ENCODE measurements at regions not wholly inside any gene's neighbourhood (a gene's known extent, or its start where the extent isn't known, plus 50 kb on each side); places are given as distances from the start of the nearest gene placed in this dataset.

GRCh38 chr1:5744341-5744740 is 247.9 kb downstream of the NPHP4 start:
- H3K27me3 Mint-ChIP-seq: peaks cover 15 to 19% of the 10 kb centered on the region in 2 donors

GRCh38 chr1:5743435-5744095 is 248.7 kb downstream of the NPHP4 start:
- Mint-ChIP-seq H3K4me1 (peaks cover 11 to 24% (median 15%) of the 10 kb centered on the region in 3 donors), H3K9me3 (no peaks in the 10 kb centered on the region)
- POLR2A ChIA-PET: no interaction called here

More at GRCh38 chr1:5744341-5744740, 247.9 kb downstream of the NPHP4 start:
- H3K9me3 ChIP-seq (ENCODE audit: low read length): no peaks in the 10 kb centered on the region
- peak in 1 of 5 donors; percentile 11 for DNase-seq
- Mint-ChIP-seq H3K4me3 (no peak overlapping the region), H3K9me3 (no peaks in the 10 kb centered on the region), H3K36me3 (no peaks in the 10 kb centered on the region), H3K4me1 (peaks cover 11 to 22% (median 14%) of the 10 kb centered on the region in 3 donors), H3K27ac (peak overlapping the region in 1 of 8 donors; percentile 2)
- no peaks in the 10 kb centered on the region for H3K27me3 ChIP-seq (ENCODE audit: insufficient read depth, low read length, poor library complexity, severe bottlenecking)
- no peaks in the 10 kb centered on the region for H3K36me3 ChIP-seq (ENCODE audit: insufficient read depth, low read length)
- no peak overlapping the region for H3K27ac ChIP-seq (ENCODE audit: low read depth, low read length)
- ChIA-PET CTCF (interaction anchor here (0.6 to 5.1 kb wide), 4 partner anchors 77 to 582 kb away, joined by 3 to 53 read pairs (median 25); no protein-coding TSS in a partner anchor), POLR2A (no interaction called here)
- no peak overlapping the region for H3K4me3 ChIP-seq (ENCODE audit: low read length)
- H3K4me1 ChIP-seq (ENCODE audit: insufficient read depth, low read length): peaks cover 14% of the 10 kb centered on the region

GRCh38 chr1:5742801-5743200 is 249.4 kb downstream of the NPHP4 start:
- Mint-ChIP-seq H3K4me3 (no peak overlapping the region), H3K9me3 (no peaks in the 10 kb centered on the region), H3K4me1 (peaks cover 11 to 24% (median 15%) of the 10 kb centered on the region in 3 donors), H3K36me3 (no peaks in the 10 kb centered on the region), H3K27ac (no peak overlapping the region), H3K27me3 (peaks cover 15 to 19% of the 10 kb centered on the region in 2 donors)
- H3K27ac ChIP-seq (ENCODE audit: low read depth, low read length): no peak overlapping the region
- H3K4me3 ChIP-seq (ENCODE audit: low read length): no peak overlapping the region
- ChIA-PET CTCF (interaction anchor here (5.1 kb wide), 1 partner anchor 230 kb away, joined by 53 read pairs; no protein-coding TSS in a partner anchor), POLR2A (no interaction called here)
- peak in 1 of 5 donors; percentile 18 for DNase-seq
- no peaks in the 10 kb centered on the region for H3K36me3 ChIP-seq (ENCODE audit: insufficient read depth, low read length)
- H3K4me1 ChIP-seq (ENCODE audit: insufficient read depth, low read length): peaks cover 16% of the 10 kb centered on the region
- no peaks in the 10 kb centered on the region for H3K27me3 ChIP-seq (ENCODE audit: insufficient read depth, low read length, poor library complexity, severe bottlenecking)
- H3K9me3 ChIP-seq (ENCODE audit: low read length): no peaks in the 10 kb centered on the region

More at GRCh38 chr1:5743435-5744095, 248.7 kb downstream of the NPHP4 start:
- Histone ChIP-seq H3K4me1 (ENCODE audit: insufficient read depth, low read length) (peaks cover 16% of the 10 kb centered on the region), H3K27me3 (ENCODE audit: insufficient read depth, low read length, poor library complexity, severe bottlenecking) (no peaks in the 10 kb centered on the region), H3K36me3 (ENCODE audit: insufficient read depth, low read length) (no peaks in the 10 kb centered on the region), H3K9me3 (ENCODE audit: low read length) (no peaks in the 10 kb centered on the region), H3K27ac (ENCODE audit: low read depth, low read length) (no peak overlapping the region), H3K4me3 (ENCODE audit: low read length) (no peak overlapping the region)
- Mint-ChIP-seq H3K27ac (no peak overlapping the region), H3K36me3 (no peaks in the 10 kb centered on the region), H3K27me3 (peaks cover 15 to 19% of the 10 kb centered on the region in 2 donors), H3K4me3 (no peak overlapping the region)
- CTCF ChIA-PET: interaction anchor here (0.6 to 5.1 kb wide), 3 partner anchors 104 to 581 kb away, joined by 3 to 53 read pairs (median 38); no protein-coding TSS in a partner anchor
- DNase-seq: peak in 1 of 5 donors; percentile 43

- H3K9me3 Mint-ChIP-seq: no peaks in the 10 kb centered on the region
- no peak overlapping the region for H3K4me3 Mint-ChIP-seq
- H3K9me3 ChIP-seq (ENCODE audit: low read length): no peaks in the 10 kb centered on the region
- no peak overlapping the region for H3K27ac ChIP-seq (ENCODE audit: low read depth, low read length)
- POLR2A ChIA-PET: no interaction called here
- peaks cover 15 to 19% of the 10 kb centered on the region in 2 donors for H3K27me3 Mint-ChIP-seq
- peaks cover 16% of the 10 kb centered on the region for H3K4me1 ChIP-seq (ENCODE audit: insufficient read depth, low read length)
- no peaks in the 10 kb centered on the region for H3K27me3 ChIP-seq (ENCODE audit: insufficient read depth, low read length, poor library complexity, severe bottlenecking)
- no peak overlapping the region for H3K4me3 ChIP-seq (ENCODE audit: low read length)
- CTCF ChIA-PET: no interaction called here
- H3K4me1 Mint-ChIP-seq: peaks cover 11 to 24% (median 15%) of the 10 kb centered on the region in 3 donors
- no peak overlapping the region for H3K27ac Mint-ChIP-seq
- H3K36me3 Mint-ChIP-seq: no peaks in the 10 kb centered on the region
- DNase-seq: no peak
- H3K36me3 ChIP-seq (ENCODE audit: insufficient read depth, low read length): no peaks in the 10 kb centered on the region
Measured at GRCh38 chr1:5742032-5742431, 250.2 kb downstream of the NPHP4 start.

- CTCF ChIA-PET: no interaction called here
- H3K27me3 Mint-ChIP-seq: peaks cover 16 to 23% of the 10 kb centered on the region in 2 donors
- DNase-seq: peak in 1 of 5 donors; percentile 14
- Histone ChIP-seq H3K27me3 (ENCODE audit: insufficient read depth, low read length, poor library complexity, severe bottlenecking) (no peaks in the 10 kb centered on the region), H3K9me3 (ENCODE audit: low read length) (no peaks in the 10 kb centered on the region), H3K36me3 (ENCODE audit: insufficient read depth, low read length) (no peaks in the 10 kb centered on the region), H3K4me1 (ENCODE audit: insufficient read depth, low read length) (peaks cover 16% of the 10 kb centered on the region), H3K4me3 (ENCODE audit: low read length) (no peak overlapping the region), H3K27ac (ENCODE audit: low read depth, low read length) (no peak overlapping the region)
- H3K27ac Mint-ChIP-seq: no peak overlapping the region
- H3K4me1 Mint-ChIP-seq: peaks cover 11 to 24% (median 15%) of the 10 kb centered on the region in 3 donors
- H3K4me3 Mint-ChIP-seq: no peak overlapping the region
- POLR2A ChIA-PET: no interaction called here
- H3K36me3 Mint-ChIP-seq: no peaks in the 10 kb centered on the region
- peaks cover 0 to 2% (median 0%) of the 10 kb centered on the region in 5 donors for H3K9me3 Mint-ChIP-seq
Measured at GRCh38 chr1:5740865-5741860, 251.1 kb downstream of the NPHP4 start.

- no peaks in the 10 kb centered on the region for H3K27me3 ChIP-seq (ENCODE audit: insufficient read depth, low read length, poor library complexity, severe bottlenecking)
- H3K9me3 ChIP-seq (ENCODE audit: low read length): no peaks in the 10 kb centered on the region
- DNase-seq: no peak
- no peak overlapping the region for H3K4me3 ChIP-seq (ENCODE audit: low read length)
- Mint-ChIP-seq H3K27me3 (peaks cover 17 to 20% of the 10 kb centered on the region in 2 donors), H3K9me3 (peaks cover 0 to 2% (median 0%) of the 10 kb centered on the region in 5 donors), H3K36me3 (no peaks in the 10 kb centered on the region), H3K4me1 (peaks cover 11 to 20% (median 15%) of the 10 kb centered on the region in 3 donors), H3K27ac (no peak overlapping the region), H3K4me3 (no peak overlapping the region)
- ChIA-PET POLR2A (no interaction called here), CTCF (no interaction called here)
- H3K27ac ChIP-seq (ENCODE audit: low read depth, low read length): no peak overlapping the region
- no peaks in the 10 kb centered on the region for H3K36me3 ChIP-seq (ENCODE audit: insufficient read depth, low read length)
- peaks cover 16% of the 10 kb centered on the region for H3K4me1 ChIP-seq (ENCODE audit: insufficient read depth, low read length)
Measured at GRCh38 chr1:5740450-5740849, 251.8 kb downstream of the NPHP4 start.

GRCh38 chr1:5739561-5740078 is 252.6 kb downstream of the NPHP4 start:
- H3K27ac Mint-ChIP-seq: no peak overlapping the region
- Histone ChIP-seq H3K36me3 (ENCODE audit: insufficient read depth, low read length) (no peaks in the 10 kb centered on the region), H3K4me1 (ENCODE audit: insufficient read depth, low read length) (peaks cover 16% of the 10 kb centered on the region), H3K27me3 (ENCODE audit: insufficient read depth, low read length, poor library complexity, severe bottlenecking) (no peaks in the 10 kb centered on the region), H3K4me3 (ENCODE audit: low read length) (no peak overlapping the region), H3K9me3 (ENCODE audit: low read length) (no peaks in the 10 kb centered on the region), H3K27ac (ENCODE audit: low read depth, low read length) (no peak overlapping the region)
- POLR2A ChIA-PET: no interaction called here
- peaks cover 0 to 2% (median 0%) of the 10 kb centered on the region in 5 donors for H3K9me3 Mint-ChIP-seq
- peaks cover 10 to 20% (median 15%) of the 10 kb centered on the region in 3 donors for H3K4me1 Mint-ChIP-seq
- DNase-seq: peak in 1 of 5 donors; percentile 24
- CTCF ChIA-PET: no interaction called here
- H3K4me3 Mint-ChIP-seq: peak overlapping the region in 3 of 7 donors; percentile 27 to 33 (median 29)
- no peaks in the 10 kb centered on the region for H3K36me3 Mint-ChIP-seq
- peaks cover 12 to 17% of the 10 kb centered on the region in 2 donors for H3K27me3 Mint-ChIP-seq
